Neuron (in vitro differentiated cells): ENCODE measurements at regions not wholly inside any gene's neighbourhood (a gene's known extent, or its start where the extent isn't known, plus 50 kb on each side); places are given as distances from the start of the nearest gene placed in this dataset.

Experiments used
- H2AFZ ChIP-seq: one replicate; pipeline ENCODE4 v1.6.1; 2013; ENCODE audit warnings: low read depth, mild to moderate bottlenecking, inconsistent platforms, low read length, moderate library complexity
- H3K27me3 ChIP-seq: one replicate; pipeline ENCODE4 v1.6.1; 2013; ENCODE audit warnings: low read length; ENCODE audit not compliant: insufficient read depth
- H3K36me3 ChIP-seq: one replicate; pipeline ENCODE4 v1.6.1; 2013; ENCODE audit warnings: low read length; ENCODE audit not compliant: insufficient read depth
- H3K4me1 ChIP-seq: one replicate; pipeline ENCODE4 v1.6.1; 2013; ENCODE audit warnings: low read length; ENCODE audit not compliant: insufficient read depth
- H3K4me3 ChIP-seq: 2 replicates; pipeline ENCODE4 v1.5.1; 2013; ENCODE audit warnings: mild to moderate bottlenecking, low read length, moderate library complexity
- H3K9me3 ChIP-seq: one replicate; pipeline ENCODE4 v1.6.1; 2013; ENCODE audit warnings: low read length

DNA sequence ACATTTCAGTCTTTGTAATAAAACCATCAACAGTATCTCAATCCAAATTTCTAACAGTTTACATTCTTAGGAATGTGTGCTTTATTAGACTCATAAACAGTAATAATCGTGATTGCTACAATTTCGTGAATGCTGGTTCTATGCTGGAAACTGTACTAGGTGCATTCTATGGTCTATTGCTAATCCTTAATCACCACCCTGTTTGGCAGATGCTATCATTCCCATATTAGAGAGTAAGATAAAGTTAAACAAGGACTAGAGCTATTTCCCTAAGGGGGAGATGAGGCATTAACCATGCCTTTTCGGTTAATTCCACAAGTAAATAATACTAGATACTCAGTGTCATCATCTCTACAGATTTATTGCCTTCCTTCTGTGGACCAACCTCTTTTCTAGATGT lies 244.0 kb downstream of the PAX3 start:
- Histone ChIP-seq H2AFZ (no peak overlapping the region), H3K4me3 (no peak overlapping the region), H3K4me1 (peaks cover 7% of the 10 kb centered on the region), H3K9me3 (no peaks in the 10 kb centered on the region), H3K36me3 (no peaks in the 10 kb centered on the region), H3K27me3 (peaks cover 25% of the 10 kb centered on the region)

- H3K27me3 ChIP-seq, result peaks cover 24% of the 10 kb centered on the region
Measured at GRCh38 chr2:222052934-222053367, 245.8 kb downstream of the PAX3 start.

GRCh38 chr2:222050981-222051380 lies 247.8 kb downstream of the PAX3 start:
- Histone ChIP-seq H3K27me3 (peaks cover 27% of the 10 kb centered on the region), H3K9me3 (no peaks in the 10 kb centered on the region), H3K36me3 (no peaks in the 10 kb centered on the region), H2AFZ (no peak overlapping the region), H3K4me1 (peaks cover 7% of the 10 kb centered on the region), H3K4me3 (no peak overlapping the region)

More at GRCh38 chr2:222052934-222053367, 245.8 kb downstream of the PAX3 start:
- Histone ChIP-seq H3K36me3 (no peaks in the 10 kb centered on the region), H3K4me3 (no peak overlapping the region), H3K4me1 (peaks cover 7% of the 10 kb centered on the region), H3K9me3 (no peaks in the 10 kb centered on the region), H2AFZ (no peak overlapping the region)

GRCh38 chr2:222049946-222050345 lies 248.9 kb downstream of the PAX3 start:
- peaks cover 18% of the 10 kb centered on the region for H3K27me3 ChIP-seq
- H3K4me1 ChIP-seq, result peaks cover 7% of the 10 kb centered on the region
- no peaks in the 10 kb centered on the region for H3K9me3 ChIP-seq
- H2AFZ ChIP-seq, result no peak overlapping the region
- H3K36me3 ChIP-seq, result no peaks in the 10 kb centered on the region
- H3K4me3 ChIP-seq, result no peak overlapping the region

DNA sequence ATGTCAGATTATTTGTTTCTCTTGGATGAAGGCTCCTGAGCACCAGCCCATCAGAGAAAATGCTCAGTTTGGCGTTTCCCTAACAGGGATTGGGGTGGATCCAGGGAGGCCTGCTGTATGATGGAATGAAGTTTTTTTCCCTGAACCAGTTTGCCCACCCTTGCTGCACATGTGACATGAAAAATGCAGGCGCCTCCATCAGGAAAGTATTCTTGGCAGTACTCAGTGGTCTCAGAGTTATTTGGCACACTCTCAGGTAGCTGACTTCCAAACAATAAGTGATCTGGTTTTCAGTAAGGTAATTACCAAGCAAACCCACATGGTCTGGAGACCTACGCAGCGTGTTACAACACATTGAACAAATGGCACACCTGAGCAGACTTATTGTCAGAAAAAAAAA lies 254.9 kb downstream of the PAX3 start:
- H2AFZ ChIP-seq, result no peak overlapping the region
- H3K9me3 ChIP-seq, result no peaks in the 10 kb centered on the region
- no peaks in the 10 kb centered on the region for H3K36me3 ChIP-seq
- H3K4me3 ChIP-seq, result no peak overlapping the region
- no peaks in the 10 kb centered on the region for H3K4me1 ChIP-seq
- peaks cover 3% of the 10 kb centered on the region for H3K27me3 ChIP-seq

DNA sequence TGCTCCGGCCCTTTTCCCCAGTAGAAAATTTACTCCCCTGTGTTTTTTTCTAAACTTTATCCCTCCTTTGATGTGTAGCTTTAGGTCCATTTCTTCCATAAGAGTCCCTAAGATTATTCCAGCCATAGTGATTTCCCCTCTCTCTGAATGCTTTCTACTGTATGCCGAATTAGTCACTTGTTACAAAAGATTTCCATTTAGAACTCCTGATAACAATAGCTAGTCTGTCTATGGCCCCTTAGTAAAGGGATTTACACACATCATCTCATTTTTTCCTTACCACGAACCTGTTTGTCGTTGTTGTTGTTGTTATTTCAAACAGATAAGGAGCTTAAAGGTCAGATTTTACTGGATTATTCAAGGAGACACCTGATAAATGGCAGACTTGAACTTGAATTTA lies 256.1 kb downstream of the PAX3 start:
- Histone ChIP-seq H3K9me3 (no peaks in the 10 kb centered on the region), H3K36me3 (no peaks in the 10 kb centered on the region), H3K4me1 (peaks cover 4% of the 10 kb centered on the region), H2AFZ (no peak overlapping the region), H3K4me3 (no peak overlapping the region), H3K27me3 (peaks cover 2% of the 10 kb centered on the region)

- Histone ChIP-seq H3K27me3 (peaks cover 4% of the 10 kb centered on the region), H2AFZ (no peak overlapping the region), H3K4me1 (peaks cover 4% of the 10 kb centered on the region), H3K36me3 (no peaks in the 10 kb centered on the region), H3K9me3 (no peaks in the 10 kb centered on the region), H3K4me3 (no peak overlapping the region)
Measured at GRCh38 chr2:222040333-222040732, 258.5 kb downstream of the PAX3 start.

DNA sequence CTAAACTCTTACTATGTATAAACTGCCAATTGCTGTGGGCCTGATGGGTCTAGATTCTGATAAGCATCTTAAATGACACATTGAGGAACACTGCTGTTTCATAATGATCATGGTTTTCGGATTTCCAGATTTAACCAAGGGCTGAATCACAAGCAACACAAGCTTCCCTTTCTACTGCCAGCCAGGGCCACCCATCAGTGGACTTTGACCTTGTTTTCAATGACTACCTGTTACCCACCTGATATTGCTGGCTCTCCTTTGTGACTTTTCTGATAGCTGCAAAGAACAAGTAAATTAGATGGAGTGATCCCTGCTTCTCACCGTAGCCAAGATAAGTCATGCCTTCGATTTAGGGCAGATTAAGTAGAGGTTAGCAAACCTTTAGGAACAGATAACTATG lies 259.0 kb downstream of the PAX3 start:
- Histone ChIP-seq H3K4me1 (peaks cover 4% of the 10 kb centered on the region), H2AFZ (no peak overlapping the region), H3K36me3 (no peaks in the 10 kb centered on the region), H3K27me3 (peaks cover 4% of the 10 kb centered on the region), H3K9me3 (no peaks in the 10 kb centered on the region), H3K4me3 (no peak overlapping the region)

- Histone ChIP-seq H2AFZ (no peak overlapping the region), H3K4me3 (no peak overlapping the region), H3K9me3 (no peaks in the 10 kb centered on the region), H3K27me3 (peaks cover 4% of the 10 kb centered on the region), H3K36me3 (no peaks in the 10 kb centered on the region), H3K4me1 (peaks cover 4% of the 10 kb centered on the region)
Measured at GRCh38 chr2:222038067-222038802, 260.6 kb downstream of the PAX3 start.

DNA sequence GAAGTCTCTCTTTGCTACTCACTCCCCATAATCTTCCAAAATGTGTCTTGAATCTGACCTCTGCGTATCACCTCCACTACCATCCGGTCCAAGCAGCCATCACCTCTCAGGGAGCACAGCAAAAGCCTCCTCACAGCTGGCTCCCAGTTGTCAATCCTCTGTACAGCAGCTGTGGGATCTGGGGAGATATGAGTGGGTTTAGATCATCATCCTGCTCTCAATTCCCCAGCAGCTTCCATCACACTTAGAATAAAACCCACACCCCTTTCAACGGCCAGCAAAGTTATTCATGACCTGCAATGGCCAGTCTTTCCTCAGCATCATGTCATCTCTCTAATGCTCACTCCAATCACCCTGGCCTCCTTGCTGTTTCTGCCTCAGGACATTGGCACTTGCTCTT lies 261.6 kb downstream of the PAX3 start:
- H3K4me3 ChIP-seq, result no peak overlapping the region
- H3K27me3 ChIP-seq, result peaks cover 4% of the 10 kb centered on the region
- H3K36me3 ChIP-seq, result no peaks in the 10 kb centered on the region

DNA sequence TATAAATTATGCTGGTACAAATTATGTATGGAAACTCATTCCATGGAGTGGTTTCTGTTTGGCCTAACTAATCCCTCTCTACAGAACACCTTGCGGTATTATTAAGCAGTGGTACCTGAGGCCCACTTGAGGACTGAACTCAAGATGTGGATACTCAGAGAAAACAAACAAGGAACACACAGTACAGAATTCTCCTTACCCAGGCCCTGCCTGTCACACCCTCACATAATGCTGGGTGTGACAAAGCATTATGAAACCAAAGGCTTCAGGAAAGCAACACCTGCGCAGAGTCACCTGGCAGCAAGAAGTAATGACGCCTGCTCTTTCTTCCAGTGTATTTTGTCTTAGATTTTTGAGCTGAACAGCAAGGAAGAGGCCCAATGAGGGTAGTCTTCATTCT lies 264.7 kb downstream of the PAX3 start:
- no peak overlapping the region for H2AFZ ChIP-seq
- H3K27me3 ChIP-seq, result peaks cover 4% of the 10 kb centered on the region
- H3K36me3 ChIP-seq, result no peaks in the 10 kb centered on the region
- no peak overlapping the region for H3K4me3 ChIP-seq
- H3K9me3 ChIP-seq, result no peaks in the 10 kb centered on the region
- peaks cover 4% of the 10 kb centered on the region for H3K4me1 ChIP-seq

More for the DNA sequence above, 261.6 kb downstream of the PAX3 start:
- no peak overlapping the region for H2AFZ ChIP-seq
- H3K4me1 ChIP-seq, result peaks cover 4% of the 10 kb centered on the region
- H3K9me3 ChIP-seq, result no peaks in the 10 kb centered on the region

GRCh38 chr2:222033541-222033940 lies 265.3 kb downstream of the PAX3 start:
- Histone ChIP-seq H3K4me3 (no peak overlapping the region), H2AFZ (no peak overlapping the region), H3K9me3 (no peaks in the 10 kb centered on the region), H3K36me3 (no peaks in the 10 kb centered on the region), H3K4me1 (peaks cover 4% of the 10 kb centered on the region), H3K27me3 (peaks cover 4% of the 10 kb centered on the region)

DNA sequence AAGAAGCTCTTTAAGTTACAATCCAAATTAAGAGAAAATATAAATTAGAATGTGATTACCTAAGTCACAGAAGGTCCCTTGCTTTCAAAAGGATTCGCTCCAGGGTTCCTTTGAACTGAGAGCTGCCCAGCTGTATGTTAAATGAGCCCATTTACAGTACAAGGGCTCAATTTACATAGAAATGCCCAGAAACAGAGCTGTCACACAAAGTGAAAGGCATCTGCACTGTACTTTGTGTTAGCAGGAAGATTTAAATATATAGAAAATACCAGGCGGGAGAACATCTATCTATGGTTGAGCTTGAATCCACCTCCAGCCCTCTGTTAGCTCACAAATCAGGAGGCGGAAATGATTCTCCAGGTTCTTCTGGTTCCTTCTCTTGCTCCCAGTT lies 272.9 kb downstream of the PAX3 start:
- no peaks in the 10 kb centered on the region for H3K4me1 ChIP-seq
- no peaks in the 10 kb centered on the region for H3K27me3 ChIP-seq
- no peaks in the 10 kb centered on the region for H3K9me3 ChIP-seq
- no peak overlapping the region for H3K4me3 ChIP-seq
- no peaks in the 10 kb centered on the region for H3K36me3 ChIP-seq
- no peak overlapping the region for H2AFZ ChIP-seq
